ENCODE measurements at regions not wholly inside any gene's neighbourhood (a gene's known extent, or its start where the extent isn't known, plus 50 kb on each side); places are given as distances from the start of the nearest gene placed in this dataset.

GRCh38 chr5:145466533-145466932 is 368.6 kb downstream of the PRELID2 start:
- TF ChIP-seq, protein P1, sequence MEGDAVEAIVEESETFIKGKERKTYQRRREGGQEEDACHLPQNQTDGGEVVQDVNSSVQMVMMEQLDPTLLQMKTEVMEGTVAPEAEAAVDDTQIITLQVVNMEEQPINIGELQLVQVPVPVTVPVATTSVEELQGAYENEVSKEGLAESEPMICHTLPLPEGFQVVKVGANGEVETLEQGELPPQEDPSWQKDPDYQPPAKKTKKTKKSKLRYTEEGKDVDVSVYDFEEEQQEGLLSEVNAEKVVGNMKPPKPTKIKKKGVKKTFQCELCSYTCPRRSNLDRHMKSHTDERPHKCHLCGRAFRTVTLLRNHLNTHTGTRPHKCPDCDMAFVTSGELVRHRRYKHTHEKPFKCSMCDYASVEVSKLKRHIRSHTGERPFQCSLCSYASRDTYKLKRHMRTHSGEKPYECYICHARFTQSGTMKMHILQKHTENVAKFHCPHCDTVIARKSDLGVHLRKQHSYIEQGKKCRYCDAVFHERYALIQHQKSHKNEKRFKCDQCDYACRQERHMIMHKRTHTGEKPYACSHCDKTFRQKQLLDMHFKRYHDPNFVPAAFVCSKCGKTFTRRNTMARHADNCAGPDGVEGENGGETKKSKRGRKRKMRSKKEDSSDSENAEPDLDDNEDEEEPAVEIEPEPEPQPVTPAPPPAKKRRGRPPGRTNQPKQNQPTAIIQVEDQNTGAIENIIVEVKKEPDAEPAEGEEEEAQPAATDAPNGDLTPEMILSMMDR (IDR thresholded peaks at IDR 0.05; ENCODE audit: low read depth, low read length): no peak
- no peak for TF ChIP-seq POLR2A (IDR thresholded peaks at IDR 0.05; ENCODE audit: extremely low read depth, insufficient read length)

All from NB4 (cell line).